GM13976 (cell line): ENCODE measurements at regions not wholly inside any gene's neighbourhood (a gene's known extent, or its start where the extent isn't known, plus 50 kb on each side); places are given as distances from the start of the nearest gene placed in this dataset.

ENCODE experiments used
- DNase-seq: peaks from one replicate; pipeline ENCODE4 v3.0.0; 2012; ENCODE audit warnings: low spot score
- CTCF ChIP-seq: IDR thresholded peaks from 2 replicates; pipeline ENCODE4 v1.5.1; 2012; ENCODE audit warnings: borderline replicate concordance, mild to moderate bottlenecking; ENCODE audit not compliant: insufficient read depth; ENCODE audit errors: extremely low read depth, missing control alignments, control extremely low read depth
- in situ Hi-C: fragments of 300-500 bp; cut with MboI; formaldehyde crosslinking; loops from one replicate; pipeline ENCODE4 v1.12.0; 2022; ENCODE audit warnings: low sequenced_read_pairs, mixed read lengths, inconsistent platforms; ENCODE audit not compliant: unreplicated experiment

GRCh38 chr6:113205553-113205952 is 651.6 kb upstream of the MARCKS start:
- no peak for DNase-seq
- TF ChIP-seq CTCF: no peak
- in situ Hi-C loops: no loop called here

- DNase-seq: no peak
- no peak for TF ChIP-seq CTCF
- in situ Hi-C loops: no loop called here
These were observed 648.4 kb upstream of the MARCKS start for GRCh38 chr6:113208726-113209125.

- no peak for TF ChIP-seq CTCF
- DNase-seq: no peak
- in situ Hi-C loops: no loop called here
These were observed 647.8 kb upstream of the MARCKS start for GRCh38 chr6:113209315-113209714.

GRCh38 chr6:113211170-113211569 is 646.0 kb upstream of the MARCKS start:
- no peak for TF ChIP-seq CTCF
- in situ Hi-C loops: no loop called here
- DNase-seq: no peak

- no peak for DNase-seq
- TF ChIP-seq CTCF: no peak
- in situ Hi-C loops: no loop called here
These were observed 637.4 kb upstream of the MARCKS start for GRCh38 chr6:113219783-113220182.

GRCh38 chr6:113220832-113221231 is 636.3 kb upstream of the MARCKS start:
- no peak for TF ChIP-seq CTCF
- in situ Hi-C loops: no loop called here
- no peak for DNase-seq

- DNase-seq: no peak
- in situ Hi-C loops: no loop called here
- no peak for TF ChIP-seq CTCF
These were observed 635.3 kb upstream of the MARCKS start for GRCh38 chr6:113221850-113222249.
